ENCODE measurements at regions not wholly inside any gene's neighbourhood (a gene's known extent, or its start where the extent isn't known, plus 50 kb on each side); places are given as distances from the start of the nearest gene placed in this dataset.

- Histone ChIP-seq H3K27me3 (no peaks in the 10 kb centered on the region), H3K36me3 (no peaks in the 10 kb centered on the region), H3K4me3 (no peak overlapping the region), H3K27ac (no peak overlapping the region), H3K4me1 (ENCODE audit: insufficient read depth) (no peaks in the 10 kb centered on the region), H3K9me3 (no peaks in the 10 kb centered on the region)
- 25 to 36% (median 34%) methylated on average over 4 of the region's 4 CpGs for WGBS, 3 donors
- TF ChIP-seq POLR2A (IDR thresholded peaks at IDR 0.05) (no peak), CTCF (IDR thresholded peaks at IDR 0.05) (no peak), EP300 (IDR thresholded peaks at IDR 0.05) (no peak)
- intact Hi-C loops (cut with DNase I), result no loop called here
- no peak for DNase-seq
These were observed 118.0 kb upstream of the TNPO1 start for GRCh38 chr5:72698481-72698880.

- Histone ChIP-seq H3K27me3 (no peaks in the 10 kb centered on the region), H3K9me3 (no peaks in the 10 kb centered on the region), H3K27ac (no peak overlapping the region), H3K4me1 (ENCODE audit: insufficient read depth) (no peaks in the 10 kb centered on the region), H3K36me3 (no peaks in the 10 kb centered on the region), H3K4me3 (no peak overlapping the region)
- DNase-seq, result no peak
- intact Hi-C loops (cut with DNase I), result no loop called here
- TF ChIP-seq EP300 (IDR thresholded peaks at IDR 0.05) (no peak), CTCF (IDR thresholded peaks at IDR 0.05) (no peak), POLR2A (IDR thresholded peaks at IDR 0.05) (no peak)
- 92 to 100% (median 92%) methylated on average over 2 of the region's 2 CpGs for WGBS, 3 donors
These were observed 118.8 kb upstream of the TNPO1 start for GRCh38 chr5:72697622-72698021.

GRCh38 chr5:72695659-72696058, 120.8 kb upstream of the TNPO1 start:
- H3K4me3 ChIP-seq, result no peak overlapping the region
- H3K27ac ChIP-seq, result no peak overlapping the region
- no peaks in the 10 kb centered on the region for H3K9me3 ChIP-seq

GRCh38 chr5:72694856-72695255, 121.6 kb upstream of the TNPO1 start:
- WGBS, 3 donors, result 96 to 97% (median 96%) methylated on average over 2 of the region's 2 CpGs
- H3K27ac ChIP-seq, result no peak overlapping the region

More at GRCh38 chr5:72695659-72696058, 120.8 kb upstream of the TNPO1 start:
- intact Hi-C loops (cut with DNase I), result no loop called here
- Histone ChIP-seq H3K4me1 (ENCODE audit: insufficient read depth) (no peaks in the 10 kb centered on the region), H3K36me3 (no peaks in the 10 kb centered on the region), H3K27me3 (no peaks in the 10 kb centered on the region)
- DNase-seq, result no peak
- TF ChIP-seq POLR2A (IDR thresholded peaks at IDR 0.05), result no peak
- no peak for TF ChIP-seq EP300 (IDR thresholded peaks at IDR 0.05)
- no peak for TF ChIP-seq CTCF (IDR thresholded peaks at IDR 0.05)

More at GRCh38 chr5:72694856-72695255, 121.6 kb upstream of the TNPO1 start:
- intact Hi-C loops (cut with DNase I), result no loop called here
- H3K36me3 ChIP-seq, result no peaks in the 10 kb centered on the region
- no peaks in the 10 kb centered on the region for H3K9me3 ChIP-seq
- no peak for DNase-seq
- H3K4me1 ChIP-seq (ENCODE audit: insufficient read depth), result no peaks in the 10 kb centered on the region
- H3K4me3 ChIP-seq, result no peak overlapping the region
- TF ChIP-seq EP300 (IDR thresholded peaks at IDR 0.05), result no peak
- no peak for TF ChIP-seq CTCF (IDR thresholded peaks at IDR 0.05)
- no peak for TF ChIP-seq POLR2A (IDR thresholded peaks at IDR 0.05)
- no peaks in the 10 kb centered on the region for H3K27me3 ChIP-seq

Measured in ovary (tissue), 7 donors.